DMS 273 treated with DMSO at 0.1 percent for 48 hours (cell line): ENCODE measurements at regions not wholly inside any gene's neighbourhood (a gene's known extent, or its start where the extent isn't known, plus 50 kb on each side); places are given as distances from the start of the nearest gene placed in this dataset.

Experiments
- DNase-seq: peaks from one replicate; lab custom pipeline; 2025; lab: John Stamatoyannopoulos, UW

- DNase-seq: no peak
Measured at GRCh38 chr4:151983854-151984253, 223.0 kb upstream of the GATB start.

- DNase-seq: no peak
Measured at GRCh38 chr4:151979819-151980218, 219.0 kb upstream of the GATB start.

- no peak for DNase-seq
Measured at GRCh38 chr4:151968643-151969042, 207.8 kb upstream of the GATB start.

DNA sequence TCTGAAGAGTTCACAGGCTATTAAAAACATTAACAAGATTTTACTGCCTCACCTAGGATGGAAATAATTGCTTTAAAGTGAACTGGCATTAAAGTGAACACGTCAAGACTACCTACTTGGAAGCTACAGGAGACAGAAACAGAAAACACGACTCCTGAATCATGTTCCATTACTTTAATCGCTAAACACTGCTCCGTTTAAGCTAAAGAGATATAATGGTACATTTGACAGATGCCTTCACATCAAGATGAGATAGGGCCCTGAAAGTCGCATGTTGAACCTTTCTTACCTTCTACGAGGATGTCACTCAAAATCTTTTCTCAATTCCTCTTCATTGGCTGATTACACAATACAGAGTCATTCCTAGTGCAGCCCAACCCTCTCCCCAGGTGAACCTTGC, 206.3 kb upstream of the GATB start:
- no peak for DNase-seq

GRCh38 chr4:151962138-151962823, 201.5 kb upstream of the GATB start:
- no peak for DNase-seq

GRCh38 chr4:151961456-151961855, 200.6 kb upstream of the GATB start:
- DNase-seq: no peak

GRCh38 chr4:151960449-151961230, 199.8 kb upstream of the GATB start:
- DNase-seq: no peak

DNA sequence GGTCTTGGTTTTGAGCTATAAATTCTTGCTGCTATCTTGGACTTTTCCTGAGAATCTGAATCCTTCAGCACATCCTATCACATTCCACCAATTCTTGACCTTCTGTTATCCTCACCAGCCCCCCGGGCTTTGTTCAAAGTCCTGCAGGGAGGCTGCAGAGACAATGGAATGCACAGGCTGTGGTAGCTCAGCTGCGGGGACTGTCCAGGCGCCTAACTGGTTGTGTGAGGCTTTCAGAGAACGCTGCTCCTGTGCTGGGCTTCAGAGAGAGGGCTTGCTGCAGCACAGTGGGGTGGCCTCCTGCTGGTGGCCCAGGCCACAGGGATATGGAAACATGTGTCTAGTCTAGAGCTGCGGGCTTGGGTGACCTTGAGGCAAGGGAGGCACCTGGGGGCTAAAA, 196.3 kb upstream of the GATB start:
- no peak for DNase-seq

- DNase-seq: no peak
Measured at GRCh38 chr4:151955721-151956380, 195.0 kb upstream of the GATB start.

DNA sequence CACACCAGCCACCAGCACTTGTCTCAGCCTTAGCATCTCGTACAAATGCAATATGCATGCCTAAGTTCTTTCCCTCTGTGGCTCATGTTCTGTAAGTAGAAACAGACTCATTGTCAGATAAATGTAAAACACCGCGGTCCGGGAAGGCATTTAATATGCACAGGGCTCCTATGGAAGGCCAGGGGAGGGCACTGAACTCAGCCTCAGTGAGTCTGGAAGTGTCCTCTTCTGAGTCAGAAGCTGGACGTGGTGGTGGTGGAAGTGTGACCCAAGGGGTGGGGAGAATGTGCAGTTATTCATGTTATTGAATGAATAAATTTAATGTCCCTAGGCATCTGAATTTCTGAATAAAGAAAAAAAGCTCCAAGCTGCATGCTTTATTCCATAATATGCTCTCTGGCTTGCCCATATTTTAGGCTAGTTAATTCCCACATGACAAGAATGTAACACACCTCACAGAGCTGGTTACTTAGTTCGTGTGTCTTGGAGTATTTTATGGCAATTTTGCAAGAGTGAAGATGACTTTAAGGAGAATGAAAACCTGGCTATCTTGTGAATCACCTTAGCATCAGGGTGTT, 193.1 kb upstream of the GATB start:
- DNase-seq: no peak

GRCh38 chr4:151953312-151953711, 192.5 kb upstream of the GATB start:
- no peak for DNase-seq

DNA sequence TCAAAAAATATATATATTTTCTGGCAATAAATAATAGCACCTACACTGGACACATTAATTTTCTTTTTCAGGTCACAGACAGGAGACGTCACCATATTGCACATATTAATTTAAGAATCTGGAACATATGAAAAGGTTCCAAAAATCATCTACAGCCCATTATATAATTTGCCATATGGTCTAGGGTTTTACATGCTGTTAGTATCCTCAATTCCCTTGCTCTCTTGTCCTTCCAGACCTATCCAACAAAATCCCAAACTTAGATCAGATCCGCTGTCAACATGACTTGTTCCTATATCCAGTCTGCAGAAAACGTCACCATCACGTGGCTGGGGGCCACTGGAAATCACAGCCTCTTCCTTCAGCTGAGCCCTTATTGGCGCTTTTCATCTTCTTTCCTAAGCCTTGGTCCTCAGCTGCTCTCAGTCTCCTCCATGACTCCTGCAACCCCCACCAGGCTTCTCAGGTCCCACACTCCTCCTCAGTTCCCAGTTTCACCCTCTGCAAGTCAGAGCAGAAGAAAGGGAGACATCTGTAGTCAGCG, 192.0 kb upstream of the GATB start:
- no peak for DNase-seq

DNA sequence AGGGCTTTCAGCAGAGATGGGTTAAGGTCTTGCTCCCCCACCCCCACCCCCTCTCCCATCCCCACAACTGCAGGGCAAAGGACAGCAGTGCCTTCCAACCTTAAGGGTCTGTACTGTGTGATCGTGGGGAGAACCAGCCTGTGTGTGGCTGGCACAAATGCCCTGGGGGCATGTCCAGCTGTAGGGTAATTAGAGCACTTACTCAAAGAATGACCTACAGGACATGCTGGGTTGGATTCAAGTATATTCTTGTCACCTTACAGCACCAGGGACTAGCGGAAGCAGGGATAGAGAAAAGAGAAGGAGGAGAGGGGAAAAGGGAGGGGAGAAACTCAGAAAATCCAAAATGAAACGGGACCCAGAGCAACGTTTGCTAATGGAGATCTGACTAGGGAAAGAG, 191.3 kb upstream of the GATB start:
- no peak for DNase-seq

DNA sequence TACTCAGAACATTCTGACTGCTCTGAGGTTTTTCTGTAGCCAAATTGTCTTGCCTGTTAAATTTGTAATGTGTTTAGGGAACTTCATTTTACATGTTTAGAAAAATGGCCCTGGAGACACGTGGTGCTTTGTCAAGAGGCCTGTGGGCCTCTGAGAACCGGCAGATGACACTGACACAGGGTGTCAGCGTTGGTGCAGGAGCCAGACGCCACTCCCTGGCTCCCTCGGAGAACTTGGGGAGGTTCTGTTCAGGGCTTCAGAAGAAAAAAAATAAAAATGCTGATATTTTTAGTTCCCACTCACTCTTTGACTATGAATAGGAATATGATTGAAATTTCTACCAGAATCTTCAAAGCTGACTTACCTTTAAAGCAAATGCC, 190.9 kb upstream of the GATB start:
- DNase-seq: no peak

GRCh38 chr4:151950993-151951670, 190.3 kb upstream of the GATB start:
- DNase-seq: no peak

DNA sequence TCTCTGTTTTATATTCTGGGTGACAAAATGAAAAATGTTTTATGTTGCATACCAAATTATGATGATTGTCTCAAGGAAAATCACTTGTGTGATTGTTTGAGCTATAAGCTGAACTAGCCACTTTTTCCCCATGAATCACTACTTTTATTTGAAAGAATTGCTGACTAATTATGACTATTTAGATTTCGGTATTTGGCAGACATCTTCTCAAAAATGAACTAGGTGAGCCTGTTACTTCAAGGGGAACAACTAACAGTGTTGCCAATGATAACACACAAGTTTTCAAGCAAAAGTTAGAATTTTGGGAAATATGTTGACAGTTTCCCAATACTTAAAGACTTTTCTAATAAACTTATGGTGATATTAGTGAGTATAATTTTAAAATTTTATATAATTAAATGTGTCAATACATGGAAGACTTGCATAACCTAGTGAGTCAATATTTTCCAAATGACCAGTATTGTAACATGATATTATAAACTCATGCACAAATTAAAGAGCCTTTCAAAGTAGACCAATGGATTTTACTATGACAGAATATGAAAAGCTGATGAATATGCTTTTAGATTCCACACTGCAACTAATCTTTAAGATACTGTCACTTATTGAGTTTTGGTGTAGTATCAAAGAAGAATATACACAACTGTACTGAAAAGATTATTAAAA, 187.7 kb upstream of the GATB start:
- no peak for DNase-seq

DNA sequence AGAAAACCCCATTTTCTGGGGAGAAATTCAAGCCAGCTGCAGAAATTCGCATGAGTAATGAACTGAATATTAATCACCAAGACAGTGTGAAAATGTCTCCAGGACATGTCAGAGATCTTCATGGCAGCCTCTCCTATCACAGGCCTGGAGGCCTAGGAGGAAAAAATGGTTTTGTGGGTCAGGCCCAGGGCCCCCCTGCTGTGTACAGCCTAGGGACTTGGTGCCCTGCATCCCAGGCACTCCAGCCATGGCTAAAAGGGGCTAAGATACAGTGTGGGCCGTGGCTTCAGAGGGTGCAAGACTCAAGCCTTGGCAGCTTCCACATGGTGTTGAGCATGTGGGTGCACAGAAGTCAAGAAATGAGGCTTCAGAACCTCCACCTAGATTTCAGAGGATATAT, 185.9 kb upstream of the GATB start:
- no peak for DNase-seq

GRCh38 chr4:151942971-151943370, 182.2 kb upstream of the GATB start:
- no peak for DNase-seq

DNA sequence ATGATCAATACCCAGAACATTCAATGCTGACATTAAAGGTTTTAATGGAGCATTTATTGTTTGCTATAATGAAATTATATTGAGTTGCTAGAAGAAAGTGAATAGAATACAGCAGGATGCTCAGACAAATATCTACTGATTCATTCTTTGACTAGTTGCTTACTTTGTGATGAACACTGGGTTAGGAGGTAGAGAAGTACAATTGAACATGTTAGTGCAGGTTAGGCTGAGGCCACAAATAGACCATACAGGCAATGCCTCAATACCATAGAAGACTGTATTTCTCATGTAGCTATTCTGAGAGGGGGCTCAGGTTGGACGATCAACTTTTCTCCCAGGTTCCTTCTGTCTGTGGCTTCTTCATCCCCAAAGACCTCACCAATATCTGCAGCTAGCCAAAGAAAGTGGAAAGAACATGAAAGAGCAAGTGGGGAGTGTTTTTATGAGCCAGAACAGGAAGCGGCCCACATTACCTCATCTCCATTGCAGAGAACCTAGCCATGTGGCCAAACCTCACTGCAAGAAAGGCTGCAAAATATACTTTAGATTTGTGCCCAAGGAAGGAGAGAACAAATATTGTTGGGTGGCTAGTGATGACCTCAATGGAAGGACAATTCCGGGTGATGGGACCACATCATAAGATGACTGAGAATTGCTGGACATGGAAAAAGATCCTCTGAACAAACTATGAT, 180.3 kb upstream of the GATB start:
- DNase-seq: no peak

- DNase-seq: no peak
Measured at GRCh38 chr4:151940291-151940690, 179.5 kb upstream of the GATB start.

- DNase-seq: no peak
Measured at GRCh38 chr4:151939670-151940069, 178.9 kb upstream of the GATB start.
